GM23338 (cell line): ENCODE measurements at regions not wholly inside any gene's neighbourhood (a gene's known extent, or its start where the extent isn't known, plus 50 kb on each side); places are given as distances from the start of the nearest gene placed in this dataset.

Experiments used
- ATAC-seq: fragments of 200-7000 bp; cut with Tn5 transposase; 3 replicates; pipeline ENCODE4 v1.9.1; 2020
- DNase-seq: peaks from one replicate; pipeline ENCODE4 v3.0.0-alpha.2; 2015; ENCODE audit warnings: low spot score
- H2AFZ ChIP-seq: fragments of 200-600 bp; sonication (generic); 2 replicates; pipeline ENCODE4 v1.8.0; 2016; ENCODE audit warnings: antibody characterized with exemption, mild to moderate bottlenecking, moderate library complexity
- H3F3A ChIP-seq: fragments of 200-600 bp; sonication (generic); replicated peaks from 2 replicates; pipeline ENCODE4 v1.8.0; 2017; ENCODE audit warnings: antibody characterized with exemption, mixed run types, low read depth
- H3K27ac ChIP-seq: fragments of 200-600 bp; sonication (generic); 2 replicates; pipeline ENCODE4 v1.6.1; 2016; ENCODE audit warnings: low read depth
- H3K27me3 ChIP-seq: fragments of 200-600 bp; sonication (generic); 2 replicates; pipeline ENCODE4 v1.8.0; 2016; ENCODE audit warnings: mild to moderate bottlenecking, mixed run types, moderate library complexity; ENCODE audit not compliant: insufficient read depth
- H3K36me3 ChIP-seq: fragments of 200-600 bp; sonication (generic); 2 replicates; pipeline ENCODE4 v1.8.0; 2016; ENCODE audit warnings: mild to moderate bottlenecking; ENCODE audit not compliant: insufficient read depth
- H3K4me1 ChIP-seq: fragments of 200-600 bp; sonication (generic); 2 replicates; pipeline ENCODE4 v1.8.0; 2016; ENCODE audit warnings: mild to moderate bottlenecking, moderate library complexity; ENCODE audit not compliant: insufficient read depth
- H3K4me2 ChIP-seq: fragments of 200-600 bp; sonication (generic); 2 replicates; pipeline ENCODE4 v1.7.1; 2017; ENCODE audit warnings: mixed run types
- H3K4me3 ChIP-seq: fragments of 200-600 bp; sonication (generic); 2 replicates; pipeline ENCODE4 v1.6.1; 2016; ENCODE audit warnings: mixed run types
- H3K79me2 ChIP-seq: fragments of 200-600 bp; sonication (generic); replicated peaks from 2 replicates; pipeline ENCODE4 v1.8.0; 2017; ENCODE audit warnings: mild to moderate bottlenecking; ENCODE audit not compliant: insufficient read depth
- H3K9me2 ChIP-seq: fragments of 200-600 bp; sonication (generic); 2 replicates; pipeline ENCODE4 v1.8.0; 2017; ENCODE audit not compliant: insufficient read depth
- H4K20me1 ChIP-seq: fragments of 200-600 bp; sonication (generic); replicated peaks from 2 replicates; pipeline ENCODE4 v1.8.0; 2017; ENCODE audit warnings: mild to moderate bottlenecking; ENCODE audit not compliant: insufficient read depth
- H3K27ac Mint-ChIP-seq: 2 replicates; pipeline ENCODE4 v1.8.0; 2020; ENCODE audit warnings: inconsistent platforms, mild to moderate bottlenecking, moderate library complexity, mixed read lengths
- H3K27me3 Mint-ChIP-seq: 3 replicates; pipeline ENCODE4 v1.8.0; 2022; ENCODE audit warnings: low read depth, mild to moderate bottlenecking, moderate library complexity, mixed read lengths, inconsistent platforms; ENCODE audit not compliant: insufficient read depth, poor library complexity
- H3K36me3 Mint-ChIP-seq: 3 replicates; pipeline ENCODE4 v1.8.0; 2021; ENCODE audit warnings: low read depth, mild to moderate bottlenecking, inconsistent platforms, moderate library complexity, mixed read lengths
- H3K4me1 Mint-ChIP-seq: 3 replicates; pipeline ENCODE4 v1.8.0; 2020; ENCODE audit warnings: mild to moderate bottlenecking, inconsistent platforms, mixed read lengths
- H3K4me3 Mint-ChIP-seq: 3 replicates; pipeline ENCODE4 v1.8.0; 2021; ENCODE audit warnings: moderate library complexity, mild to moderate bottlenecking, inconsistent platforms, mixed read lengths
- H3K9me3 Mint-ChIP-seq: 3 replicates; pipeline ENCODE4 v1.8.0; 2020; ENCODE audit warnings: moderate library complexity, mild to moderate bottlenecking, inconsistent platforms, mixed read lengths
- CTCF ChIP-seq, 2 experiments: fragments of 200-600 bp in 1 of 2; sonication (generic) in 1 of 2; conservative IDR thresholded peaks; 2 replicates each; pipeline versions ENCODE4 v1.5.1 to v1.6.1; 2016 to 2017; ENCODE audit warnings: antibody characterized with exemption in 2 of 2, low read depth in 2 of 2, mild to moderate bottlenecking in 2 of 2, moderate library complexity in 1 of 2
- ETS1 ChIP-seq: IDR thresholded peaks from 2 replicates; pipeline ENCODE4 v1.6.1; 2016; ENCODE audit warnings: antibody characterized with exemption
- EZH2 ChIP-seq: fragments of 200-600 bp; sonication (generic); IDR thresholded peaks from one replicate; pipeline ENCODE4 v1.8.0; 2017; ENCODE audit warnings: antibody characterized with exemption, mild to moderate bottlenecking, low read depth; ENCODE audit not compliant: unreplicated experiment
- EZH2phosphoT487 ChIP-seq: fragments of 200-600 bp; sonication (generic); IDR thresholded peaks from one replicate; pipeline ENCODE4 v1.8.1; 2018; ENCODE audit warnings: antibody characterized with exemption; ENCODE audit not compliant: unreplicated experiment
- JUNB ChIP-seq: IDR thresholded peaks from one replicate; pipeline ENCODE4 v1.6.1; 2016; ENCODE audit warnings: antibody characterized with exemption; ENCODE audit not compliant: unreplicated experiment
- NANOG ChIP-seq: IDR thresholded peaks from 2 replicates; pipeline ENCODE4 v1.6.1; 2016; ENCODE audit warnings: antibody characterized with exemption, borderline replicate concordance
- POLR2AphosphoS5 ChIP-seq: IDR thresholded peaks from 2 replicates; pipeline ENCODE4 v1.6.1; 2016; ENCODE audit warnings: antibody characterized with exemption, low read depth
- REST ChIP-seq: IDR thresholded peaks from one replicate; pipeline ENCODE4 v1.6.1; 2018; ENCODE audit warnings: antibody characterized with exemption; ENCODE audit not compliant: unreplicated experiment
- STAT1 ChIP-seq: IDR thresholded peaks from one replicate; pipeline ENCODE4 v1.6.1; 2016; ENCODE audit warnings: antibody characterized with exemption; ENCODE audit not compliant: unreplicated experiment
- ZNF114 ChIP-seq: fragments of 250-450 bp; sonication (Bioruptor Pico); IDR thresholded peaks from 2 replicates; pipeline ENCODE4 v1.5.0; 2020; ENCODE audit warnings: mild to moderate bottlenecking, moderate library complexity
- ZNF331 ChIP-seq: fragments of 250-450 bp; sonication (Bioruptor Pico); IDR thresholded peaks from 2 replicates; pipeline ENCODE4 v1.5.0; 2020; ENCODE audit warnings: low read depth, mild to moderate bottlenecking, moderate library complexity

- Mint-ChIP-seq H3K27ac (no peak overlapping the region), H3K27me3 (no peaks in the 10 kb centered on the region), H3K4me3 (no peak overlapping the region), H3K4me1 (no peaks in the 10 kb centered on the region), H3K9me3 (peaks cover 37% of the 10 kb centered on the region), H3K36me3 (peaks cover 10% of the 10 kb centered on the region; the same call in 2 of the 3 replicates)
- TF ChIP-seq ETS1 (no peak), JUNB (no peak), EZH2 (no peak)
- Histone ChIP-seq H3K79me2 (no peaks in the 10 kb centered on the region), H3F3A (no peaks in the 10 kb centered on the region), H3K4me1 (no peaks in the 10 kb centered on the region), H4K20me1 (no peaks in the 10 kb centered on the region), H2AFZ (no peak overlapping the region), H3K27ac (no peak overlapping the region), H3K4me2 (no peak overlapping the region), H3K27me3 (no peaks in the 10 kb centered on the region), H3K9me2 (peaks cover 3% of the 10 kb centered on the region; the same call in 1 of the 2 replicates), H3K36me3 (no peaks in the 10 kb centered on the region), H3K4me3 (no peak overlapping the region)
- ATAC-seq (no peak), DNase-seq (no peak)
Observed at GRCh38 chr18:43547456-43547855, 270.2 kb upstream of the SYT4 start.

- no peak overlapping the region for H3K4me3 Mint-ChIP-seq
- H3K9me3 Mint-ChIP-seq = peaks cover 14% of the 10 kb centered on the region; the same call in 2 of the 3 replicates
- H3K27ac Mint-ChIP-seq = no peak overlapping the region
- Histone ChIP-seq H3K27ac (no peak overlapping the region), H3K27me3 (no peaks in the 10 kb centered on the region), H3K36me3 (no peaks in the 10 kb centered on the region), H3K79me2 (no peaks in the 10 kb centered on the region), H2AFZ (no peak overlapping the region), H3K4me1 (no peaks in the 10 kb centered on the region), H3F3A (no peaks in the 10 kb centered on the region), H3K4me3 (no peak overlapping the region), H3K4me2 (no peak overlapping the region), H4K20me1 (no peaks in the 10 kb centered on the region), H3K9me2 (peaks cover 3% of the 10 kb centered on the region; the same call in 1 of the 2 replicates)
- H3K36me3 Mint-ChIP-seq = peaks cover 9% of the 10 kb centered on the region; the same call in 2 of the 3 replicates
- peaks cover 3% of the 10 kb centered on the region; the same call in 2 of the 3 replicates for H3K4me1 Mint-ChIP-seq
- DNase-seq (no peak), ATAC-seq (no peak)
- H3K27me3 Mint-ChIP-seq = no peaks in the 10 kb centered on the region
- no peak for TF ChIP-seq JUNB
- TF ChIP-seq STAT1 = no peak
- TF ChIP-seq POLR2AphosphoS5 = no peak
- TF ChIP-seq EZH2 = no peak
- no peak for TF ChIP-seq EZH2phosphoT487
- TF ChIP-seq REST = no peak
- no peak for TF ChIP-seq ZNF114 (CRISPR knock-in tag)
- TF ChIP-seq CTCF (conservative IDR thresholded peaks at IDR 0.05; ENCODE audit: low read depth in 2 of 2) = no peak
- no peak for TF ChIP-seq ZNF331 (CRISPR knock-in tag)
- TF ChIP-seq NANOG = no peak
- no peak for TF ChIP-seq ETS1
Observed at GRCh38 chr18:43559507-43559906, 282.2 kb upstream of the SYT4 start.
